ENCODE measurements at regions not wholly inside any gene's neighbourhood (a gene's known extent, or its start where the extent isn't known, plus 50 kb on each side); places are given as distances from the start of the nearest gene placed in this dataset.
"Not testable (repeated sequence)": the region's sequence is repeated elsewhere in the genome, so short reads cannot be mapped to it uniquely, and the experiment has no call there.

- Histone ChIP-seq H3K9me3 (replicated peaks) (peaks cover 5% of the 10 kb centered on the region; the same call in 1 of the 2 replicates), H3K36me3 (no peaks in the 10 kb centered on the region), H3K4me1 (replicated peaks) (no peaks in the 10 kb centered on the region)
Measured at GRCh38 chr6:168841609-168842278, 400.8 kb downstream of the SMOC2 start.

GRCh38 chr6:168840932-168841331 lies 399.9 kb downstream of the SMOC2 start:
- not testable (repeated sequence) for H3K4me3 ChIP-seq; H3K9me3 ChIP-seq (replicated peaks); H3K36me3 ChIP-seq; H3K4me1 ChIP-seq (replicated peaks); DNase-seq (ENCODE audit: low read depth in 1 of 2, low spot score in 2 of 2); H3K27me3 ChIP-seq (replicated peaks); H3K27ac ChIP-seq

More at GRCh38 chr6:168841609-168842278, 400.8 kb downstream of the SMOC2 start:
- Histone ChIP-seq H3K27me3 (replicated peaks) (no peaks in the 10 kb centered on the region), H3K27ac (no peak overlapping the region), H3K4me3 (no peak overlapping the region)
- DNase-seq (ENCODE audit: low read depth in 1 of 2, low spot score in 2 of 2): no peak

GRCh38 chr6:168840299-168840698 lies 399.3 kb downstream of the SMOC2 start:
- H3K9me3 ChIP-seq (replicated peaks); H3K27ac ChIP-seq; H3K27me3 ChIP-seq (replicated peaks); H3K36me3 ChIP-seq; H3K4me1 ChIP-seq (replicated peaks); H3K4me3 ChIP-seq; DNase-seq (ENCODE audit: low read depth in 1 of 2, low spot score in 2 of 2): not testable (repeated sequence)

GRCh38 chr6:168838037-168838399 lies 397.0 kb downstream of the SMOC2 start:
- H3K4me1 ChIP-seq (replicated peaks): no peaks in the 10 kb centered on the region
- H3K27ac ChIP-seq: no peak overlapping the region
- H3K4me3 ChIP-seq: no peak overlapping the region
- DNase-seq (ENCODE audit: low read depth in 1 of 2, low spot score in 2 of 2): no peak
- no peaks in the 10 kb centered on the region for H3K27me3 ChIP-seq (replicated peaks)
- H3K36me3 ChIP-seq: no peaks in the 10 kb centered on the region
- peaks cover 8% of the 10 kb centered on the region; the same call in 1 of the 2 replicates for H3K9me3 ChIP-seq (replicated peaks)

GRCh38 chr6:168837254-168838036 lies 396.5 kb downstream of the SMOC2 start:
- H3K4me1 ChIP-seq (replicated peaks): no peaks in the 10 kb centered on the region
- no peak overlapping the region for H3K27ac ChIP-seq
- H3K4me3 ChIP-seq: no peak overlapping the region
- no peaks in the 10 kb centered on the region for H3K27me3 ChIP-seq (replicated peaks)
- H3K36me3 ChIP-seq: no peaks in the 10 kb centered on the region
- peaks cover 8% of the 10 kb centered on the region; the same call in 1 of the 2 replicates for H3K9me3 ChIP-seq (replicated peaks)
- DNase-seq (ENCODE audit: low read depth in 1 of 2, low spot score in 2 of 2): no peak

- H3K27ac ChIP-seq: no peak overlapping the region
- no peak overlapping the region for H3K4me3 ChIP-seq
- no peaks in the 10 kb centered on the region for H3K4me1 ChIP-seq (replicated peaks)
- DNase-seq (ENCODE audit: low read depth in 1 of 2, low spot score in 2 of 2): no peak
- H3K27me3 ChIP-seq (replicated peaks): no peaks in the 10 kb centered on the region
- H3K36me3 ChIP-seq: no peaks in the 10 kb centered on the region
- peaks cover 8% of the 10 kb centered on the region; the same call in 1 of the 2 replicates for H3K9me3 ChIP-seq (replicated peaks)
Measured at GRCh38 chr6:168835991-168836390, 395.0 kb downstream of the SMOC2 start.

GRCh38 chr6:168834801-168835200 lies 393.8 kb downstream of the SMOC2 start:
- H3K27me3 ChIP-seq (replicated peaks): no peaks in the 10 kb centered on the region

GRCh38 chr6:168834042-168834587 lies 393.1 kb downstream of the SMOC2 start:
- Histone ChIP-seq H3K9me3 (replicated peaks) (peaks cover 7% of the 10 kb centered on the region; the same call in 1 of the 2 replicates), H3K27ac (no peak overlapping the region), H3K4me1 (replicated peaks) (no peaks in the 10 kb centered on the region), H3K36me3 (no peaks in the 10 kb centered on the region), H3K4me3 (no peak overlapping the region), H3K27me3 (replicated peaks) (no peaks in the 10 kb centered on the region)
- DNase-seq (ENCODE audit: low read depth in 1 of 2, low spot score in 2 of 2): no peak

More at GRCh38 chr6:168834801-168835200, 393.8 kb downstream of the SMOC2 start:
- no peak overlapping the region for H3K4me3 ChIP-seq
- no peaks in the 10 kb centered on the region for H3K36me3 ChIP-seq
- no peaks in the 10 kb centered on the region for H3K4me1 ChIP-seq (replicated peaks)
- peaks cover 8% of the 10 kb centered on the region; the same call in 1 of the 2 replicates for H3K9me3 ChIP-seq (replicated peaks)
- H3K27ac ChIP-seq: no peak overlapping the region
- DNase-seq (ENCODE audit: low read depth in 1 of 2, low spot score in 2 of 2): no peak

GRCh38 chr6:168828800-168829199 lies 387.8 kb downstream of the SMOC2 start:
- H3K27ac ChIP-seq: no peak overlapping the region
- no peaks in the 10 kb centered on the region for H3K36me3 ChIP-seq
- no peak for DNase-seq (ENCODE audit: low read depth in 1 of 2, low spot score in 2 of 2)
- no peaks in the 10 kb centered on the region for H3K9me3 ChIP-seq (replicated peaks)
- no peaks in the 10 kb centered on the region for H3K4me1 ChIP-seq (replicated peaks)
- no peaks in the 10 kb centered on the region for H3K27me3 ChIP-seq (replicated peaks)
- no peak overlapping the region for H3K4me3 ChIP-seq

GRCh38 chr6:168828035-168828434 lies 387.1 kb downstream of the SMOC2 start:
- H3K4me3 ChIP-seq: no peak overlapping the region
- H3K36me3 ChIP-seq: no peaks in the 10 kb centered on the region
- no peaks in the 10 kb centered on the region for H3K4me1 ChIP-seq (replicated peaks)
- no peak for DNase-seq (ENCODE audit: low read depth in 1 of 2, low spot score in 2 of 2)
- no peaks in the 10 kb centered on the region for H3K9me3 ChIP-seq (replicated peaks)
- H3K27me3 ChIP-seq (replicated peaks): no peaks in the 10 kb centered on the region
- no peak overlapping the region for H3K27ac ChIP-seq

- no peak for DNase-seq (ENCODE audit: low read depth in 1 of 2, low spot score in 2 of 2)
- Histone ChIP-seq H3K36me3 (no peaks in the 10 kb centered on the region), H3K4me3 (no peak overlapping the region), H3K27ac (no peak overlapping the region), H3K4me1 (replicated peaks) (no peaks in the 10 kb centered on the region), H3K27me3 (replicated peaks) (no peaks in the 10 kb centered on the region), H3K9me3 (replicated peaks) (no peaks in the 10 kb centered on the region)
Measured at GRCh38 chr6:168827586-168827871, 386.5 kb downstream of the SMOC2 start.

- no peak overlapping the region for H3K27ac ChIP-seq
- no peak for DNase-seq (ENCODE audit: low read depth in 1 of 2, low spot score in 2 of 2)
- no peaks in the 10 kb centered on the region for H3K36me3 ChIP-seq
- no peaks in the 10 kb centered on the region for H3K4me1 ChIP-seq (replicated peaks)
- H3K9me3 ChIP-seq (replicated peaks): no peaks in the 10 kb centered on the region
- no peak overlapping the region for H3K4me3 ChIP-seq
- no peaks in the 10 kb centered on the region for H3K27me3 ChIP-seq (replicated peaks)
Measured at GRCh38 chr6:168826726-168827585, 386.0 kb downstream of the SMOC2 start.

- Histone ChIP-seq H3K27ac (no peak overlapping the region), H3K4me3 (no peak overlapping the region), H3K9me3 (replicated peaks) (no peaks in the 10 kb centered on the region), H3K36me3 (no peaks in the 10 kb centered on the region), H3K4me1 (replicated peaks) (no peaks in the 10 kb centered on the region), H3K27me3 (replicated peaks) (no peaks in the 10 kb centered on the region)
- DNase-seq (ENCODE audit: low read depth in 1 of 2, low spot score in 2 of 2): no peak
Measured at GRCh38 chr6:168826078-168826390, 385.1 kb downstream of the SMOC2 start.
